A673 (cell line): ENCODE measurements at regions not wholly inside any gene's neighbourhood (a gene's known extent, or its start where the extent isn't known, plus 50 kb on each side); places are given as distances from the start of the nearest gene placed in this dataset.

ENCODE experiments used
- BruUV-seq: library from RNA; stranded (reverse); fragments of 400-500 nt; replicated peaks from 2 replicates; lab custom pipeline; 2021; lab: Mats Ljungman, UMichigan
- CTCF ChIA-PET: fragments of 300-600 bp; sonication (Branson Sonifier 250); formaldehyde crosslinking; loops from one replicate; lab custom pipeline; 2022; ENCODE audit warnings: antibody characterized with exemption; lab: Charles Lee
- POLR2A ChIA-PET: fragments of 300-600 bp; sonication (Branson Sonifier 250); formaldehyde crosslinking; loops from one replicate; lab custom pipeline; 2022; ENCODE audit warnings: antibody characterized with exemption; ENCODE audit not compliant: low non-redundant PET; lab: Charles Lee
- DNase-seq: peaks from one replicate; pipeline ENCODE4 v3.0.0-alpha.2; 2015; ENCODE audit warnings: low spot score
- H3K27ac ChIP-seq: fragments of 200-600 bp; sonication (generic); 2 replicates; pipeline ENCODE4 v1.5.1; 2016; ENCODE audit warnings: mixed run types, low read depth, mild to moderate bottlenecking, mixed read lengths, antibody characterized with exemption, low read length; ENCODE audit not compliant: poor library complexity, severe bottlenecking
- H3K27me3 ChIP-seq: fragments of 200-600 bp; sonication (generic); replicated peaks from 2 replicates; pipeline ENCODE4 v1.6.1; 2017; ENCODE audit warnings: mixed run types, low read depth, mild to moderate bottlenecking, mixed read lengths, antibody characterized with exemption, low read length; ENCODE audit not compliant: insufficient read depth, poor library complexity
- H3K36me3 ChIP-seq: fragments of 200-600 bp; sonication (generic); 2 replicates; pipeline ENCODE4 v1.6.1; 2016; ENCODE audit warnings: mixed run types, mild to moderate bottlenecking, mixed read lengths, antibody characterized with exemption, low read length; ENCODE audit not compliant: insufficient read depth, poor library complexity, severe bottlenecking
- H3K4me1 ChIP-seq: fragments of 200-600 bp; sonication (generic); 2 replicates; pipeline ENCODE4 v1.6.1; 2017; ENCODE audit warnings: mixed run types, mild to moderate bottlenecking, mixed read lengths, antibody characterized with exemption, low read length; ENCODE audit not compliant: insufficient read depth, poor library complexity, severe bottlenecking
- H3K4me3 ChIP-seq: fragments of 200-600 bp; sonication (generic); 2 replicates; pipeline ENCODE4 v1.5.1; 2016; ENCODE audit warnings: low read depth, mixed run types, mild to moderate bottlenecking, mixed read lengths, low read length; ENCODE audit not compliant: poor library complexity, severe bottlenecking
- H3K9me3 ChIP-seq: fragments of 200-600 bp; sonication (generic); 2 replicates; pipeline ENCODE4 v1.6.1; 2016; ENCODE audit warnings: mixed run types, low read depth, mild to moderate bottlenecking, mixed read lengths, antibody characterized with exemption, low read length; ENCODE audit not compliant: poor library complexity, severe bottlenecking
- CTCF ChIP-seq: fragments of 300-800, 200-600 bp; sonication (generic); conservative IDR thresholded peaks from 2 replicates; pipeline ENCODE4 v1.5.1; 2017; ENCODE audit warnings: low read depth, mild to moderate bottlenecking, antibody characterized with exemption, low read length, moderate library complexity, mixed read lengths
- EZH2 ChIP-seq: fragments of 200-600 bp; sonication (generic); IDR thresholded peaks from 2 replicates; pipeline ENCODE4 v1.6.1; 2017; ENCODE audit warnings: borderline replicate concordance, low read depth, mild to moderate bottlenecking, mixed read lengths, antibody characterized with exemption, low read length; ENCODE audit not compliant: poor library complexity, severe bottlenecking
- intact Hi-C: fragments of 100-400 bp; cut with micrococcal nuclease; formaldehyde crosslinking; loops from one replicate; pipeline ENCODE4 v1.10.0; 2022; ENCODE audit not compliant: unreplicated experiment

GRCh38 chr1:90650401-90650800, 66.7 kb downstream of the BARHL2 start:
- no TSS peak for BruUV-seq
- intact Hi-C loops = no loop called here
- Histone ChIP-seq H3K4me3 (no peak overlapping the region), H3K36me3 (no peaks in the 10 kb centered on the region), H3K4me1 (no peaks in the 10 kb centered on the region), H3K27ac (no peak overlapping the region), H3K9me3 (no peaks in the 10 kb centered on the region), H3K27me3 (no peaks in the 10 kb centered on the region)
- no peak for DNase-seq
- ChIA-PET POLR2A (no interaction called here), CTCF (no interaction called here)
- TF ChIP-seq EZH2 = no peak
- TF ChIP-seq CTCF = no peak

- no peaks in the 10 kb centered on the region for H3K4me1 ChIP-seq
Measured at GRCh38 chr1:90640325-90640724, 76.8 kb downstream of the BARHL2 start.

GRCh38 chr1:90622666-90623065, 94.4 kb downstream of the BARHL2 start:
- no peaks in the 10 kb centered on the region for H3K36me3 ChIP-seq
- no peak overlapping the region for H3K27ac ChIP-seq
- TF ChIP-seq EZH2 = no peak
- no peak overlapping the region for H3K4me3 ChIP-seq
- BruUV-seq = no TSS peak
- CTCF ChIA-PET = no interaction called here
- H3K9me3 ChIP-seq = no peaks in the 10 kb centered on the region
- intact Hi-C loops = no loop called here
- no peak for DNase-seq
- POLR2A ChIA-PET = no interaction called here
- H3K27me3 ChIP-seq = no peaks in the 10 kb centered on the region
- H3K4me1 ChIP-seq = no peaks in the 10 kb centered on the region

More at GRCh38 chr1:90640325-90640724, 76.8 kb downstream of the BARHL2 start:
- ChIA-PET CTCF (no interaction called here), POLR2A (no interaction called here)
- H3K9me3 ChIP-seq = no peaks in the 10 kb centered on the region
- H3K27ac ChIP-seq = no peak overlapping the region
- no peak for DNase-seq
- BruUV-seq = no TSS peak
- no peaks in the 10 kb centered on the region for H3K27me3 ChIP-seq
- TF ChIP-seq EZH2 (no peak), CTCF (no peak)
- intact Hi-C loops = no loop called here
- H3K36me3 ChIP-seq = no peaks in the 10 kb centered on the region
- no peak overlapping the region for H3K4me3 ChIP-seq

GRCh38 chr1:90621986-90622385, 95.1 kb downstream of the BARHL2 start:
- ChIA-PET CTCF (no interaction called here), POLR2A (no interaction called here)
- no peak for DNase-seq
- TF ChIP-seq EZH2 (no peak), CTCF (no peak)
- H3K27ac ChIP-seq = no peak overlapping the region
- no peaks in the 10 kb centered on the region for H3K27me3 ChIP-seq
- H3K4me3 ChIP-seq = no peak overlapping the region
- no peaks in the 10 kb centered on the region for H3K9me3 ChIP-seq
- intact Hi-C loops = no loop called here
- BruUV-seq = no TSS peak
- H3K36me3 ChIP-seq = no peaks in the 10 kb centered on the region
- H3K4me1 ChIP-seq = no peaks in the 10 kb centered on the region
